ENCODE measurements at regions not wholly inside any gene's neighbourhood (a gene's known extent, or its start where the extent isn't known, plus 50 kb on each side); places are given as distances from the start of the nearest gene placed in this dataset.

- Histone ChIP-seq H3K27me3 (no peaks in the 10 kb centered on the region), H3K27ac (no peak overlapping the region), H3K36me3 (no peaks in the 10 kb centered on the region), H3K9me3 (no peaks in the 10 kb centered on the region), H3K4me1 (ENCODE audit: insufficient read depth) (no peaks in the 10 kb centered on the region), H3K4me3 (no peak overlapping the region)
- no peak for TF ChIP-seq POLR2A (IDR thresholded peaks at IDR 0.05)
- TF ChIP-seq CTCF (IDR thresholded peaks at IDR 0.05): no peak
- no peak for TF ChIP-seq EP300 (IDR thresholded peaks at IDR 0.05)
- 67 to 87% (median 74%) methylated on average over 2 of the region's 2 CpGs for WGBS, 3 donors
- no peak for DNase-seq
- intact Hi-C loops (cut with DNase I): no loop called here
Measured at GRCh38 chr17:34045990-34046389, 209.1 kb upstream of the CCL2 start.

- Histone ChIP-seq H3K9me3 (no peaks in the 10 kb centered on the region), H3K4me3 (no peak overlapping the region), H3K4me1 (ENCODE audit: insufficient read depth) (no peaks in the 10 kb centered on the region), H3K27ac (no peak overlapping the region), H3K36me3 (no peaks in the 10 kb centered on the region), H3K27me3 (no peaks in the 10 kb centered on the region)
- no peak for DNase-seq
- no peak for TF ChIP-seq CTCF (IDR thresholded peaks at IDR 0.05)
- no peak for TF ChIP-seq POLR2A (IDR thresholded peaks at IDR 0.05)
- TF ChIP-seq EP300 (IDR thresholded peaks at IDR 0.05): no peak
- intact Hi-C loops (cut with DNase I): no loop called here
- 73 to 78% (median 74%) methylated on average over 3 of the region's 3 CpGs for WGBS, 3 donors
Measured at GRCh38 chr17:34051046-34051445, 204.0 kb upstream of the CCL2 start.

DNA sequence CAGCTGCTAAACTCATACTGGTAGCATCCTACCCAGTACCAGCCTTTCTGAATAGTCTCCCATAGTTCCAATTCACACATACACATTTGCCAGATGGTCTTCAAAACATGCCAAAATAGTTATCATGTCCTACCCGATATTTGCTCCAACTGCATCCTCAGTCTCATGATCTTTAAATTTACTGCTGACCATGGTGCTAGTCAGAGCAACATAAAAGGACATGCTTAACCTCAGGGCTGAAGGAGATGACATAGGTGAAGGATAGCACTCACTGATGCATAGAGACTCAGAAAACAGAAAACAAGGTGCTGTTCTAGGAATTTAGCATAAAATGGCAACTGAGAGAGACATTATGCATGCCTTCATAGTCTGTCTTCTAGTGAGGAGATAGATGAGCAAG, 200.6 kb upstream of the CCL2 start:
- intact Hi-C loops (cut with DNase I): no loop called here
- no peak for DNase-seq
- Histone ChIP-seq H3K9me3 (peaks cover 0 to 2% of the 10 kb centered on the region in 2 donors), H3K27me3 (no peaks in the 10 kb centered on the region), H3K27ac (no peak overlapping the region), H3K4me1 (ENCODE audit: insufficient read depth) (no peaks in the 10 kb centered on the region), H3K4me3 (no peak overlapping the region), H3K36me3 (no peaks in the 10 kb centered on the region)
- WGBS, 3 donors: 45 to 52% (median 46%) methylated on average over 1 of the region's 1 CpG
- TF ChIP-seq POLR2A (IDR thresholded peaks at IDR 0.05): no peak
- TF ChIP-seq CTCF (IDR thresholded peaks at IDR 0.05): no peak
- no peak for TF ChIP-seq EP300 (IDR thresholded peaks at IDR 0.05)

- intact Hi-C loops (cut with DNase I): no loop called here
- TF ChIP-seq EP300 (IDR thresholded peaks at IDR 0.05): no peak
- no peak for TF ChIP-seq POLR2A (IDR thresholded peaks at IDR 0.05)
- no peak for TF ChIP-seq CTCF (IDR thresholded peaks at IDR 0.05)
- 37 to 51% (median 43%) methylated on average over 3 of the region's 3 CpGs for WGBS, 3 donors
- H3K36me3 ChIP-seq: no peaks in the 10 kb centered on the region
- peaks cover 0 to 2% of the 10 kb centered on the region in 2 donors for H3K9me3 ChIP-seq
- no peak for DNase-seq
- no peak overlapping the region for H3K4me3 ChIP-seq
- no peak overlapping the region for H3K27ac ChIP-seq
- H3K27me3 ChIP-seq: no peaks in the 10 kb centered on the region
- H3K4me1 ChIP-seq (ENCODE audit: insufficient read depth): no peaks in the 10 kb centered on the region
Measured at GRCh38 chr17:34055606-34056005, 199.5 kb upstream of the CCL2 start.
